ENCODE measurements at regions not wholly inside any gene's neighbourhood (a gene's known extent, or its start where the extent isn't known, plus 50 kb on each side); places are given as distances from the start of the nearest gene placed in this dataset.
"Not testable (repeated sequence)": the region's sequence is repeated elsewhere in the genome, so short reads cannot be mapped to it uniquely, and the experiment has no call there.

- Histone ChIP-seq H3K9me3 (replicated peaks in 1 of 3) (no peaks in the 10 kb centered on the region), H3K4me3 (no peak overlapping the region), H3K27me3 (no peaks in the 10 kb centered on the region), H3K4me1 (replicated peaks in 1 of 2) (no peaks in the 10 kb centered on the region), H3K27ac (no peak overlapping the region), H3K36me3 (replicated peaks in 1 of 2) (no peaks in the 10 kb centered on the region)
- TF ChIP-seq POLR2A (IDR thresholded peaks at IDR 0.05) (no peak), CTCF (IDR thresholded peaks at IDR 0.05) (no peak)
- DNase-seq = no peak
- intact Hi-C loops (cut with DNase I) = no loop called here
Observed at GRCh38 chr12:38523920-38524319, 207.3 kb downstream of the ALG10B start.

DNA sequence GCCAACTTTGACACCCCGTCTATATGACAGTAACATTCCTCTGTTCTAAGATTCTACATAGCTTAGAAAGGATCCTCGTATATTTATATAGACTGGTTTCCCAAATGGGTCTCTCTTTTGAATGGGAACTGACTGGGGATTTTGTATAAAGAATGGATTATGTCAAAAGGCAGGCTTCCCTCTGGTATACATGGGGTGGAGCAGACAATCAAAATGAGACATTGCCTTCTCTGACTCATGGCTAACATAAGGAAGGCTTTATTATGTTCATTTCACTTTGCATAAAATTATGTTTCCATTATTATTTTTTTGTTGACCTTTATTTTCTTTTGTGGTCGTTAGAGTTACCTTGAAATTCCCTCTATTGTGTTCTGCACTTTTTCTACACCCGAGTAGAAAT lies 211.1 kb downstream of the ALG10B start:
- DNase-seq = no peak
- intact Hi-C loops (cut with DNase I) = no loop called here
- TF ChIP-seq POLR2A (IDR thresholded peaks at IDR 0.05) (no peak), CTCF (IDR thresholded peaks at IDR 0.05) (no peak)
- Histone ChIP-seq H3K9me3 (replicated peaks in 1 of 3) (no peaks in the 10 kb centered on the region), H3K27ac (no peak overlapping the region), H3K4me3 (no peak overlapping the region), H3K4me1 (replicated peaks in 1 of 2) (no peaks in the 10 kb centered on the region), H3K36me3 (replicated peaks in 1 of 2) (no peaks in the 10 kb centered on the region), H3K27me3 (no peaks in the 10 kb centered on the region)
- WGBS, 4 donors = 55 to 63% (median 60%) methylated on average over 4 of the region's 4 CpGs

DNA sequence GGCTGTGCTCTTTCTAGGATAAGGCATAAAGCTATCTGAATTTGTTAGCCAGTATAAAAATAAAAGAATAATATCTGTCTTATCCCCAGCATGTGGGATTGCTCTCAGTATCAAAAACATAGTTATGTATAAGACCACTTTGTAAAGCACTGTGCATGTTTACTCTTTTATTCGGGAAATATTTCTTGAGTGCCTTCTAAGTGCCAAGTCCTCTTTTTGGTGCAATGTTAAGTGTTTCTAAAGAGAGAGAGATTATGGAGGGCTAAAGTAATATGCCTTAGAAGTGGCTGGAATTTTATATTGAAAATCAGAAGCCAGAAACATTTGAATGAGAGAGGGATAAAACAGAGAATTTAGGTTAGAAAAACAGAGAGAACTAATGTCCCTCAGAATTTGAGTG lies 212.0 kb downstream of the ALG10B start:
- WGBS, 4 donors = 67 to 88% (median 81%) methylated on average over 1 of the region's 1 CpG
- H3K27ac ChIP-seq = no peak overlapping the region
- no peaks in the 10 kb centered on the region for H3K4me1 ChIP-seq (replicated peaks in 1 of 2)
- no peak overlapping the region for H3K4me3 ChIP-seq
- no peak for DNase-seq
- no peaks in the 10 kb centered on the region for H3K9me3 ChIP-seq (replicated peaks in 1 of 3)
- intact Hi-C loops (cut with DNase I) = no loop called here
- TF ChIP-seq POLR2A (IDR thresholded peaks at IDR 0.05) = no peak
- TF ChIP-seq CTCF (IDR thresholded peaks at IDR 0.05) = no peak
- no peaks in the 10 kb centered on the region for H3K36me3 ChIP-seq (replicated peaks in 1 of 2)
- no peaks in the 10 kb centered on the region for H3K27me3 ChIP-seq

GRCh38 chr12:38529281-38529680 lies 212.7 kb downstream of the ALG10B start:
- H3K36me3 ChIP-seq (replicated peaks in 1 of 2); H3K4me3 ChIP-seq; H3K9me3 ChIP-seq (replicated peaks in 1 of 3); DNase-seq; H3K4me1 ChIP-seq (replicated peaks in 1 of 2); H3K27ac ChIP-seq; intact Hi-C loops (cut with DNase I); H3K27me3 ChIP-seq: not testable (repeated sequence)
- WGBS, 4 donors = 77 to 90% (median 86%) methylated on average over 3 of the region's 3 CpGs

- Histone ChIP-seq H3K4me3 (no peak overlapping the region), H3K36me3 (replicated peaks in 1 of 2) (no peaks in the 10 kb centered on the region), H3K9me3 (replicated peaks in 1 of 3) (no peaks in the 10 kb centered on the region), H3K27me3 (no peaks in the 10 kb centered on the region), H3K4me1 (replicated peaks in 1 of 2) (no peaks in the 10 kb centered on the region), H3K27ac (no peak overlapping the region)
- 57 to 63% (median 59%) methylated on average over 4 of the region's 4 CpGs for WGBS, 4 donors
- intact Hi-C loops (cut with DNase I) = no loop called here
- no peak for TF ChIP-seq POLR2A (IDR thresholded peaks at IDR 0.05)
- TF ChIP-seq CTCF (IDR thresholded peaks at IDR 0.05) = no peak
- DNase-seq = no peak
Observed at GRCh38 chr12:38538319-38538718, 221.7 kb downstream of the ALG10B start.
